ENCODE measurements at regions not wholly inside any gene's neighbourhood (a gene's known extent, or its start where the extent isn't known, plus 50 kb on each side); places are given as distances from the start of the nearest gene placed in this dataset.

GRCh38 chr12:70989232-70989631 lies 68.7 kb upstream of the PTPRR start:
- Histone ChIP-seq H3K36me3 (ENCODE audit: insufficient read depth, low read length) (no peaks in the 10 kb centered on the region), H3K4me1 (ENCODE audit: insufficient read depth, low read length) (no peaks in the 10 kb centered on the region), H3K27me3 (ENCODE audit: insufficient read depth, low read length, poor library complexity, severe bottlenecking) (no peaks in the 10 kb centered on the region), H3K4me3 (ENCODE audit: low read length) (no peak overlapping the region), H3K9me3 (ENCODE audit: low read length) (no peaks in the 10 kb centered on the region), H3K27ac (ENCODE audit: low read depth, low read length) (no peak overlapping the region)
- ChIA-PET POLR2A (no interaction called here), CTCF (no interaction called here)
- Mint-ChIP-seq H3K27me3 (no peaks in the 10 kb centered on the region), H3K4me3 (no peak overlapping the region), H3K9me3 (peaks cover 0 to 11% (median 0%) of the 10 kb centered on the region in 5 donors), H3K27ac (no peak overlapping the region), H3K4me1 (no peaks in the 10 kb centered on the region), H3K36me3 (no peaks in the 10 kb centered on the region)
- DNase-seq, result no peak

GRCh38 chr12:70985850-70986249 lies 65.3 kb upstream of the PTPRR start:
- Mint-ChIP-seq H3K27ac (no peak overlapping the region), H3K4me3 (no peak overlapping the region), H3K36me3 (no peaks in the 10 kb centered on the region), H3K27me3 (no peaks in the 10 kb centered on the region), H3K9me3 (peaks cover 0 to 11% (median 4%) of the 10 kb centered on the region in 5 donors), H3K4me1 (no peaks in the 10 kb centered on the region)
- Histone ChIP-seq H3K36me3 (ENCODE audit: insufficient read depth, low read length) (no peaks in the 10 kb centered on the region), H3K27me3 (ENCODE audit: insufficient read depth, low read length, poor library complexity, severe bottlenecking) (no peaks in the 10 kb centered on the region), H3K4me3 (ENCODE audit: low read length) (no peak overlapping the region), H3K9me3 (ENCODE audit: low read length) (no peaks in the 10 kb centered on the region), H3K27ac (ENCODE audit: low read depth, low read length) (no peak overlapping the region), H3K4me1 (ENCODE audit: insufficient read depth, low read length) (no peaks in the 10 kb centered on the region)
- POLR2A ChIA-PET, result no interaction called here
- CTCF ChIA-PET, result no interaction called here
- DNase-seq, result no peak

- H3K27ac Mint-ChIP-seq, result no peak overlapping the region
- no peaks in the 10 kb centered on the region for H3K4me1 Mint-ChIP-seq
Observed at GRCh38 chr12:70983692-70984091, 63.2 kb upstream of the PTPRR start.

GRCh38 chr12:70982991-70983390 lies 62.5 kb upstream of the PTPRR start:
- H3K4me1 Mint-ChIP-seq, result no peaks in the 10 kb centered on the region
- no peak overlapping the region for H3K4me3 ChIP-seq (ENCODE audit: low read length)
- no peaks in the 10 kb centered on the region for H3K27me3 Mint-ChIP-seq
- H3K27ac ChIP-seq (ENCODE audit: low read depth, low read length), result no peak overlapping the region
- H3K4me3 Mint-ChIP-seq, result no peak overlapping the region
- H3K36me3 Mint-ChIP-seq, result no peaks in the 10 kb centered on the region
- H3K4me1 ChIP-seq (ENCODE audit: insufficient read depth, low read length), result no peaks in the 10 kb centered on the region
- peaks cover 0 to 4% (median 2%) of the 10 kb centered on the region in 5 donors for H3K9me3 Mint-ChIP-seq
- no peak for DNase-seq
- POLR2A ChIA-PET, result no interaction called here
- H3K27ac Mint-ChIP-seq, result no peak overlapping the region
- CTCF ChIA-PET, result no interaction called here
- H3K27me3 ChIP-seq (ENCODE audit: insufficient read depth, low read length, poor library complexity, severe bottlenecking), result no peaks in the 10 kb centered on the region
- no peaks in the 10 kb centered on the region for H3K9me3 ChIP-seq (ENCODE audit: low read length)
- no peaks in the 10 kb centered on the region for H3K36me3 ChIP-seq (ENCODE audit: insufficient read depth, low read length)

More at GRCh38 chr12:70983692-70984091, 63.2 kb upstream of the PTPRR start:
- no peaks in the 10 kb centered on the region for H3K36me3 ChIP-seq (ENCODE audit: insufficient read depth, low read length)
- no peak overlapping the region for H3K4me3 ChIP-seq (ENCODE audit: low read length)
- H3K9me3 Mint-ChIP-seq, result peaks cover 0 to 7% (median 4%) of the 10 kb centered on the region in 5 donors
- DNase-seq, result no peak
- POLR2A ChIA-PET, result no interaction called here
- H3K4me1 ChIP-seq (ENCODE audit: insufficient read depth, low read length), result no peaks in the 10 kb centered on the region
- H3K27me3 ChIP-seq (ENCODE audit: insufficient read depth, low read length, poor library complexity, severe bottlenecking), result no peaks in the 10 kb centered on the region
- H3K36me3 Mint-ChIP-seq, result no peaks in the 10 kb centered on the region
- CTCF ChIA-PET, result no interaction called here
- no peak overlapping the region for H3K4me3 Mint-ChIP-seq
- no peaks in the 10 kb centered on the region for H3K27me3 Mint-ChIP-seq
- H3K9me3 ChIP-seq (ENCODE audit: low read length), result no peaks in the 10 kb centered on the region
- no peak overlapping the region for H3K27ac ChIP-seq (ENCODE audit: low read depth, low read length)

GRCh38 chr12:70982286-70982685 lies 61.7 kb upstream of the PTPRR start:
- H3K4me1 ChIP-seq (ENCODE audit: insufficient read depth, low read length), result no peaks in the 10 kb centered on the region
- no peaks in the 10 kb centered on the region for H3K27me3 ChIP-seq (ENCODE audit: insufficient read depth, low read length, poor library complexity, severe bottlenecking)
- no peak for DNase-seq
- ChIA-PET POLR2A (no interaction called here), CTCF (interaction anchor here (1.3 kb wide), 1 partner anchor 12 kb away, joined by 3 read pairs; no protein-coding TSS in a partner anchor)
- H3K4me3 ChIP-seq (ENCODE audit: low read length), result no peak overlapping the region
- Mint-ChIP-seq H3K4me3 (no peak overlapping the region), H3K36me3 (no peaks in the 10 kb centered on the region), H3K9me3 (peaks cover 0 to 4% (median 2%) of the 10 kb centered on the region in 5 donors), H3K27me3 (no peaks in the 10 kb centered on the region), H3K27ac (no peak overlapping the region), H3K4me1 (no peaks in the 10 kb centered on the region)
- no peaks in the 10 kb centered on the region for H3K36me3 ChIP-seq (ENCODE audit: insufficient read depth, low read length)
- H3K9me3 ChIP-seq (ENCODE audit: low read length), result no peaks in the 10 kb centered on the region
- no peak overlapping the region for H3K27ac ChIP-seq (ENCODE audit: low read depth, low read length)

GRCh38 chr12:70971001-70971794 lies 50.7 kb upstream of the PTPRR start:
- Histone ChIP-seq H3K27ac (ENCODE audit: low read depth, low read length) (no peak overlapping the region), H3K4me1 (ENCODE audit: insufficient read depth, low read length) (no peaks in the 10 kb centered on the region), H3K27me3 (ENCODE audit: insufficient read depth, low read length, poor library complexity, severe bottlenecking) (no peaks in the 10 kb centered on the region), H3K9me3 (ENCODE audit: low read length) (no peaks in the 10 kb centered on the region), H3K36me3 (ENCODE audit: insufficient read depth, low read length) (no peaks in the 10 kb centered on the region), H3K4me3 (ENCODE audit: low read length) (no peak overlapping the region)
- Mint-ChIP-seq H3K4me3 (no peak overlapping the region), H3K9me3 (peaks cover 0 to 6% (median 4%) of the 10 kb centered on the region in 5 donors), H3K27me3 (peaks cover 0 to 1% of the 10 kb centered on the region in 2 donors), H3K27ac (no peak overlapping the region), H3K4me1 (no peaks in the 10 kb centered on the region), H3K36me3 (no peaks in the 10 kb centered on the region)
- ChIA-PET POLR2A (no interaction called here), CTCF (no interaction called here)
- DNase-seq, result no peak
